ENCODE measurements at regions not wholly inside any gene's neighbourhood (a gene's known extent, or its start where the extent isn't known, plus 50 kb on each side); places are given as distances from the start of the nearest gene placed in this dataset.

- TF ChIP-seq, protein P1, sequence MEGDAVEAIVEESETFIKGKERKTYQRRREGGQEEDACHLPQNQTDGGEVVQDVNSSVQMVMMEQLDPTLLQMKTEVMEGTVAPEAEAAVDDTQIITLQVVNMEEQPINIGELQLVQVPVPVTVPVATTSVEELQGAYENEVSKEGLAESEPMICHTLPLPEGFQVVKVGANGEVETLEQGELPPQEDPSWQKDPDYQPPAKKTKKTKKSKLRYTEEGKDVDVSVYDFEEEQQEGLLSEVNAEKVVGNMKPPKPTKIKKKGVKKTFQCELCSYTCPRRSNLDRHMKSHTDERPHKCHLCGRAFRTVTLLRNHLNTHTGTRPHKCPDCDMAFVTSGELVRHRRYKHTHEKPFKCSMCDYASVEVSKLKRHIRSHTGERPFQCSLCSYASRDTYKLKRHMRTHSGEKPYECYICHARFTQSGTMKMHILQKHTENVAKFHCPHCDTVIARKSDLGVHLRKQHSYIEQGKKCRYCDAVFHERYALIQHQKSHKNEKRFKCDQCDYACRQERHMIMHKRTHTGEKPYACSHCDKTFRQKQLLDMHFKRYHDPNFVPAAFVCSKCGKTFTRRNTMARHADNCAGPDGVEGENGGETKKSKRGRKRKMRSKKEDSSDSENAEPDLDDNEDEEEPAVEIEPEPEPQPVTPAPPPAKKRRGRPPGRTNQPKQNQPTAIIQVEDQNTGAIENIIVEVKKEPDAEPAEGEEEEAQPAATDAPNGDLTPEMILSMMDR (IDR thresholded peaks at IDR 0.05), result no peak
- DNase-seq (no peak), ATAC-seq (no peak)
- Histone ChIP-seq H3K9me3 (peaks cover 0 to 2% (median 0%) of the 10 kb centered on the region in 11 donors), H3K4me3 (no peak overlapping the region), H3K27ac (no peak overlapping the region), H3K36me3 (no peaks in the 10 kb centered on the region), H3K4me1 (no peaks in the 10 kb centered on the region), H3K27me3 (no peaks in the 10 kb centered on the region)
- intact Hi-C loops (cut with DNase I), result no loop called here
- 56 to 58% methylated on average over 2 of the region's 2 CpGs for WGBS, 2 donors
Observed at GRCh38 chr3:153880493-153880892, 240.7 kb upstream of the ARHGEF26 start.

GRCh38 chr3:153881201-153881600, 240.0 kb upstream of the ARHGEF26 start:
- TF ChIP-seq, protein P1 (IDR thresholded peaks at IDR 0.05), result no peak
- 91 to 95% methylated on average over 7 of the region's 7 CpGs for WGBS, 2 donors
- ATAC-seq, result no peak
- H3K36me3 ChIP-seq, result no peaks in the 10 kb centered on the region
- H3K4me3 ChIP-seq, result no peak overlapping the region
- no peak for DNase-seq
- no peaks in the 10 kb centered on the region for H3K4me1 ChIP-seq
- no peak overlapping the region for H3K27ac ChIP-seq
- intact Hi-C loops (cut with DNase I), result no loop called here
- no peaks in the 10 kb centered on the region for H3K9me3 ChIP-seq
- no peaks in the 10 kb centered on the region for H3K27me3 ChIP-seq

GRCh38 chr3:153885359-153885758, 235.8 kb upstream of the ARHGEF26 start:
- TF ChIP-seq, protein P1 (IDR thresholded peaks at IDR 0.05), result no peak
- no peaks in the 10 kb centered on the region for H3K9me3 ChIP-seq
- no peak for ATAC-seq
- no peaks in the 10 kb centered on the region for H3K4me1 ChIP-seq
- H3K27ac ChIP-seq, result no peak overlapping the region
- no peaks in the 10 kb centered on the region for H3K27me3 ChIP-seq
- intact Hi-C loops (cut with DNase I), result no loop called here
- WGBS, 2 donors, result 58 to 66% methylated on average over 2 of the region's 2 CpGs
- no peaks in the 10 kb centered on the region for H3K36me3 ChIP-seq
- no peak for DNase-seq
- H3K4me3 ChIP-seq, result no peak overlapping the region

DNA sequence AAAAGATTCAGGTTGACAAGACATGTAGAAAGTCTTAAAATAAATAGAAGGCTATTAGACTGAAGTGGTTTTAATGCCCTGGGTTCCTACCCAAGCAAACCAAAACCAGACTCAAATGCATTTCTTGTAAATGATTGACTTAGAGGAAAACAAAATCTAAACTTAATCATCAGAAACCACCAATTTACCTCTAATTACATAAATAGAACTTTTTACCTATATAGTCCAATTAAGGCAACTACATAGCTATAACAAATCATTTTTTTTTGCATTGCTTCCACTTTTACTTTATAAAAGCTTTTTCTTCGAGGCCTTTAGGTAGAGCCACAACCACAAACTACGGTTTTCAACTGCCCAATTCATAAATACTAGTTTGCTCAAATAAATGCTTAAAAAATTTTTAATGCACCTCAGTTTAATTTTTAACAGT, 231.3 kb upstream of the ARHGEF26 start:
- TF ChIP-seq, protein P1 (IDR thresholded peaks at IDR 0.05), result no peak
- ATAC-seq (no peak), DNase-seq (no peak)
- H3K9me3 ChIP-seq, result no peaks in the 10 kb centered on the region
- no peak overlapping the region for H3K27ac ChIP-seq
- intact Hi-C loops (cut with DNase I), result no loop called here
- no peaks in the 10 kb centered on the region for H3K4me1 ChIP-seq
- H3K27me3 ChIP-seq, result no peaks in the 10 kb centered on the region
- no peaks in the 10 kb centered on the region for H3K36me3 ChIP-seq
- 43 to 65% methylated on average over 2 of the region's 2 CpGs for WGBS, 2 donors
- H3K4me3 ChIP-seq, result no peak overlapping the region

- ATAC-seq, result no peak
- no peaks in the 10 kb centered on the region for H3K4me1 ChIP-seq
- TF ChIP-seq, protein P1 (IDR thresholded peaks at IDR 0.05), result no peak
- H3K36me3 ChIP-seq, result no peaks in the 10 kb centered on the region
- DNase-seq, result no peak
- no peak overlapping the region for H3K4me3 ChIP-seq
- intact Hi-C loops (cut with DNase I), result no loop called here
- H3K9me3 ChIP-seq, result no peaks in the 10 kb centered on the region
- 45 to 57% methylated on average over 5 of the region's 5 CpGs for WGBS, 2 donors
- H3K27me3 ChIP-seq, result no peaks in the 10 kb centered on the region
- no peak overlapping the region for H3K27ac ChIP-seq
Observed at GRCh38 chr3:153892126-153892525, 229.1 kb upstream of the ARHGEF26 start.
